DND-41 (cell line): ENCODE measurements at regions not wholly inside any gene's neighbourhood (a gene's known extent, or its start where the extent isn't known, plus 50 kb on each side); places are given as distances from the start of the nearest gene placed in this dataset.

Source experiments
- ATAC-seq: fragments of 200-7000 bp; cut with Tn5 transposase; 3 replicates; pipeline ENCODE4 v1.9.1; 2021; ENCODE audit warnings: low read depth; ENCODE audit not compliant: insufficient read depth
- DNase-seq: peaks from one replicate; pipeline ENCODE4 v3.0.0-alpha.2; 2020
- H2AFZ ChIP-seq: 2 replicates; pipeline ENCODE4 v1.6.0; 2012; ENCODE audit warnings: low read depth, low read length
- H3K27ac ChIP-seq: 2 replicates; pipeline ENCODE4 v1.5.1; 2012; ENCODE audit warnings: low read length, inconsistent platforms
- H3K27me3 ChIP-seq: fragments of 200-600 bp; sonication (generic); 2 replicates; pipeline ENCODE4 v1.6.0; 2012; ENCODE audit warnings: low read length, mild to moderate bottlenecking, inconsistent platforms; ENCODE audit not compliant: insufficient read depth, poor library complexity
- H3K36me3 ChIP-seq: 2 replicates; pipeline ENCODE4 v1.5.1; 2012; ENCODE audit warnings: low read length, inconsistent platforms; ENCODE audit not compliant: insufficient read depth
- H3K4me1 ChIP-seq: 2 replicates; pipeline ENCODE4 v1.5.1; 2012; ENCODE audit warnings: mild to moderate bottlenecking, low read length; ENCODE audit not compliant: insufficient read depth
- H3K4me2 ChIP-seq: 2 replicates; pipeline ENCODE4 v1.6.0; 2012; ENCODE audit warnings: mild to moderate bottlenecking, moderate library complexity, low read length, inconsistent platforms; ENCODE audit not compliant: insufficient read depth
- H3K4me3 ChIP-seq, 2 experiments: fragments of 200-600 bp in 1 of 2; shearing (Covaris generic) in 1 of 2; 2 replicates each; pipeline ENCODE4 v1.5.1; 2012 to 2016; ENCODE audit warnings: inconsistent platforms in 2 of 2, low read length in 2 of 2, mild to moderate bottlenecking in 2 of 2, low read depth in 1 of 2, moderate library complexity in 1 of 2
- H3K79me2 ChIP-seq: 2 replicates; pipeline ENCODE4 v1.6.0; 2012; ENCODE audit warnings: low read length, inconsistent platforms; ENCODE audit not compliant: insufficient read depth
- H3K9ac ChIP-seq: 2 replicates; pipeline ENCODE4 v1.6.0; 2012; ENCODE audit warnings: low read depth, mild to moderate bottlenecking, inconsistent platforms, low read length, moderate library complexity
- H3K9me3 ChIP-seq: 2 replicates; pipeline ENCODE4 v1.5.1; 2012; ENCODE audit warnings: low read length, moderate library complexity, mild to moderate bottlenecking, inconsistent platforms; ENCODE audit not compliant: insufficient read depth, severe bottlenecking
- H4K20me1 ChIP-seq: 2 replicates; pipeline ENCODE4 v1.6.0; 2012; ENCODE audit warnings: low read length; ENCODE audit not compliant: insufficient read depth
- CTCF ChIP-seq: IDR thresholded peaks from 2 replicates; pipeline ENCODE4 v1.5.1; 2012; ENCODE audit warnings: borderline replicate concordance, low read length, moderate library complexity, mild to moderate bottlenecking; ENCODE audit not compliant: poor library complexity, severe bottlenecking; ENCODE audit errors: extremely low read depth
- EZH2 ChIP-seq: IDR thresholded peaks from 3 replicates; pipeline ENCODE4 v1.6.1; 2012; ENCODE audit warnings: borderline replicate concordance, low read depth, mild to moderate bottlenecking, moderate library complexity, low read length, inconsistent platforms; ENCODE audit not compliant: severe bottlenecking

- DNase-seq (no peak), ATAC-seq (no peak)
- no peaks in the 10 kb centered on the region for H4K20me1 ChIP-seq
- TF ChIP-seq EZH2 (no peak), CTCF (no peak)
- H3K27me3 ChIP-seq = no peaks in the 10 kb centered on the region
- no peaks in the 10 kb centered on the region for H3K9me3 ChIP-seq
- no peak overlapping the region for H2AFZ ChIP-seq
- no peaks in the 10 kb centered on the region for H3K4me1 ChIP-seq
- H3K9ac ChIP-seq = no peak overlapping the region
- H3K4me2 ChIP-seq = no peak overlapping the region
- no peaks in the 10 kb centered on the region for H3K79me2 ChIP-seq
- H3K27ac ChIP-seq = no peak overlapping the region
- no peak overlapping the region for H3K4me3 ChIP-seq
- no peaks in the 10 kb centered on the region for H3K36me3 ChIP-seq
Measured at GRCh38 chr11:96781082-96781481, 391.3 kb downstream of the JRKL start.

- ATAC-seq (no peak), DNase-seq (no peak)
- Histone ChIP-seq H3K4me3 (no peak overlapping the region), H3K4me1 (no peaks in the 10 kb centered on the region), H3K27ac (no peak overlapping the region), H3K36me3 (no peaks in the 10 kb centered on the region), H3K79me2 (no peaks in the 10 kb centered on the region), H3K9ac (no peak overlapping the region), H3K27me3 (no peaks in the 10 kb centered on the region), H3K9me3 (no peaks in the 10 kb centered on the region), H4K20me1 (no peaks in the 10 kb centered on the region), H3K4me2 (no peak overlapping the region), H2AFZ (no peak overlapping the region)
- TF ChIP-seq EZH2 (no peak), CTCF (no peak)
Measured at GRCh38 chr11:96782632-96783031, 392.8 kb downstream of the JRKL start.

- H4K20me1 ChIP-seq = no peaks in the 10 kb centered on the region
- no peak overlapping the region for H2AFZ ChIP-seq
- no peak overlapping the region for H3K4me2 ChIP-seq
- no peaks in the 10 kb centered on the region for H3K36me3 ChIP-seq
- no peak for TF ChIP-seq EZH2
- no peak for TF ChIP-seq CTCF
- no peaks in the 10 kb centered on the region for H3K9me3 ChIP-seq
- H3K27ac ChIP-seq = no peak overlapping the region
- no peaks in the 10 kb centered on the region for H3K27me3 ChIP-seq
- H3K4me1 ChIP-seq = no peaks in the 10 kb centered on the region
- H3K79me2 ChIP-seq = no peaks in the 10 kb centered on the region
- ATAC-seq = no peak
- DNase-seq = no peak
- no peak overlapping the region for H3K4me3 ChIP-seq
- no peak overlapping the region for H3K9ac ChIP-seq
Measured at GRCh38 chr11:96783311-96783710, 393.5 kb downstream of the JRKL start.

GRCh38 chr11:96785073-96785472 is 395.3 kb downstream of the JRKL start:
- Histone ChIP-seq H3K36me3 (no peaks in the 10 kb centered on the region), H3K27me3 (no peaks in the 10 kb centered on the region), H3K9me3 (no peaks in the 10 kb centered on the region), H3K9ac (no peak overlapping the region), H3K27ac (no peak overlapping the region), H3K79me2 (no peaks in the 10 kb centered on the region), H3K4me3 (no peak overlapping the region), H4K20me1 (no peaks in the 10 kb centered on the region), H2AFZ (no peak overlapping the region), H3K4me2 (no peak overlapping the region), H3K4me1 (no peaks in the 10 kb centered on the region)
- DNase-seq = no peak
- TF ChIP-seq EZH2 (no peak), CTCF (no peak)
- no peak for ATAC-seq
